ENCODE measurements at regions not wholly inside any gene's neighbourhood (a gene's known extent, or its start where the extent isn't known, plus 50 kb on each side); places are given as distances from the start of the nearest gene placed in this dataset.

DNA sequence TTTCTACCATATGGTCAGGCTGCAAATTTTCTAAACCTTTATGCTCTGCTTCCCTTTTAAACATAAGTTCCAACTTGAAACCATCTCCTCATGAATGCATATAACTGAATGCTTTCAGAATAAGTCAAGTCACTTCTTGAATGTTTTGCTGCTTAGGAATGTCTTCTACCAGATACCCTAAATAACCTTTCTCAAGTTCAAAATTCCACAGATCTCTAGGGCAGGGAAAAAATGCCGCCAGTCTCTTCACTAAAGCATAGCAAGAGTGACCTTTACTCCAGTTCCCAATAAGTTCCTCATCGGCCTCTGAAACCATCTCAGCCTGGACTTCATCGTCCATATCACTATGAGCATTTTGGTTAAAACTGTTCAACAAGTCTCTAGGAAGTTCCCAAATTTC is 1011.2 kb upstream of the CITED2 start:
- TF ChIP-seq CTCF (IDR thresholded peaks at IDR 0.05), result no peak
- no peak for TF ChIP-seq EZH2 (IDR thresholded peaks at IDR 0.05)
- no peak for TF ChIP-seq EZH2phosphoT487 (IDR thresholded peaks at IDR 0.05)
